Fibroblast of villous mesenchyme (primary cell): ENCODE measurements at regions not wholly inside any gene's neighbourhood (a gene's known extent, or its start where the extent isn't known, plus 50 kb on each side); places are given as distances from the start of the nearest gene placed in this dataset.
A peak's percentile ranks its signal among the peaks of the same experiment; 100 is the strongest.
"Not testable (repeated sequence)": the region's sequence is repeated elsewhere in the genome, so short reads cannot be mapped to it uniquely, and the experiment has no call there.

ENCODE experiments used
- DNase-seq: peaks from one replicate; pipeline ENCODE4 v3.0.0-alpha.2; 2010; ENCODE audit warnings: low read depth
- H3K4me3 ChIP-seq: 2 replicates; pipeline ENCODE4 v1.5.1; 2011; ENCODE audit warnings: low read depth, mild to moderate bottlenecking, low read length
- CTCF ChIP-seq: IDR thresholded peaks from 2 replicates; pipeline ENCODE4 v1.5.1; 2012; ENCODE audit warnings: low read depth, mild to moderate bottlenecking, low read length; ENCODE audit not compliant: insufficient read depth

DNA sequence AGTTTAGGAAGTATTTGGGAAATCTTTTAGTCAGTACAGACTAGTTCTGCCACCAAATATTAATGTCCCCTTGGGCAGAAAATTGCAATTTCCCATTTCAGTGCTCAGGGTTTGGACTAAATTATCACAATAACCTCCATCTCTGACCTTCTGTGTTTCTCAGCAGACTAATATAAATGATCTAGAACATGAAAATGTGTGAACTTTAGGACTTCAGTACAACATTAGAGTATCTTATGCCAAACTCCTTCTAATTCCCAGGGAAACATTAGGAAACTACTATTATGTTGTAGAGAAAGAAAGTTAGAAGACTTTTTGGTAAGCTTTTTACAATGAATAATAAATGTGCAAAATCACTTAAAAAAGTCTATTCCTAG is 1087.6 kb upstream of the CITED2 start:
- TF ChIP-seq CTCF = no peak
- H3K4me3 ChIP-seq = no peak overlapping the region
- DNase-seq = no peak

DNA sequence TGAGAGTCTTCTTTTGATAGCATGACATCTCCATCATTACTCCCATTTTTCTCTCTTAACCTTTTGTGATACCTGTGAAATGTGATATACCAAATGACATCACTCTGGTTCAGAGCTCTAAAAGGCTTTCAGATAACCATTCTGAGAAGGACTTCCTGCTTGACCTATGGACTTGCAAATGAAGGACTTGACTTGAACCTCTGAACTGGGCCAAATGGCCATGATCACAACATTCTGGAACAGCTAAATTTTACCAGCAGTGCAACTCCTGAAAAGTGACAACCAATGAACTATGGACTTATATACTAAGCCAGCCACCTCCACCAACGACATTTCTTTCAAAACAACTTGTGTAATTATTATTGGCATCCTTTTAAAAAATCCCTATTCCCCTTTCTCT is 1085.8 kb upstream of the CITED2 start:
- TF ChIP-seq CTCF = no peak
- H3K4me3 ChIP-seq = no peak overlapping the region
- no peak for DNase-seq

DNA sequence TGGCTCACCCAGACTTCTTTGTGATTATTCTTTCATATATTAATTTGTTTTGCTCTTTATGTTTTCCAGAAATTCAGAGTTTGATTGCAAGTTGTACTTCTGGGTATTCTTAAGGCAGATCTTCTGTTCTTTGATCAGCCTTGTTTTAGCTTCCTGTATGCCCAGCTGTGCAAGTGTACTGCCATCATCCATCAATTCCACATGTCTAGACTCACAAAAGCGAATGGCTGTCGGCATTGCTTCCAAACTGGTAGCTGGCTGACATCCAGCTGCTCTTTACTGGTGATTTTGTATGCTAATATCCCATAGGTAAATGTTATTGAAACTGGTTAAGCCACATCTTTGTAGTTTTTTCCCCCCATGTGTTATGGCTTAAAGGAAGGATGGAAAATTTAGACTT is 1084.8 kb upstream of the CITED2 start:
- no peak for DNase-seq
- TF ChIP-seq CTCF = no peak
- no peak overlapping the region for H3K4me3 ChIP-seq

DNA sequence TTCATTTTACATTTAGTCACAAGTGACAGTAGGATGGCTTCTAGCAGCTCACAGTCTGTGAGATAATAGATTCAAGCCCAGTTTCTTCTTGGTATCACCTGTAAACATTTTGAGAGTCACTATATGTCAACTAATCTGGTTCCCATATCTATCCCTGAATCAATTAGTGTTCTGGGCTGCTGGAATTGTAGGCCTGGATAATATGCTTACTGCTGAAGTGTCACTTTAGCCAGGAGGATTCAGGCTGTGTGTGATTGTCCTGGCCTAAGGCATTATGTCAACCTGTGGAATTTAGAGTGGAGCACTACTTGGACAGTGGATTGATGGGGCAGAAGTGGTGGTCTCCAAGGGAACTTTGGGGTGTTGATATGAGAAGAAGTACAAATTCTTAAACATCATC is 1071.8 kb upstream of the CITED2 start:
- TF ChIP-seq CTCF = no peak
- DNase-seq = no peak
- no peak overlapping the region for H3K4me3 ChIP-seq

DNA sequence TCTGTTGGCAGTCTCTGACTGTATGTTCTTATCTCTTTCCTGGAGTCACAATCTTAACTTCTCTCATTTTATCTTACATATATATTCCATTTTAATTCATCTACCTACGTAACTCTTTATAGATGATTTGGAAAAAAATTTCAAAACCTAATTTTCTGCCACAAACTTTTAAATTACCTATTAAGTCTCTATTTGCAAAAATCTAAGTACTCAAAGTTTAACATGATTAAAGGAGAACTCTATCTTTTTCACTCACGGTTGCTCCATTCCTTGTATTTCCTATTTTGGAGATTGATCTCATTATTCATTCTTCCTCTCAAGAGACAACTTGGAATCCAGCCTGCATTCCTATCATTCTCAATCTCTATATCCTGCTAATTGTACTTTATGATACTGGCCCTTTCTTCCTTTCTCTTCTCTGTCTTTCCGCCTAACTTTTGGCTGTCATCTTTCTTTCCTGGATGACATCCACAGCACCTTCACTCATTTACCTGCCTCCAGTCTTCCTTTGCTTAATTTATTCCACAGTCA is 1071.1 kb upstream of the CITED2 start:
- H3K4me3 ChIP-seq = no peak overlapping the region
- no peak for TF ChIP-seq CTCF
- DNase-seq = peak; percentile 32

DNA sequence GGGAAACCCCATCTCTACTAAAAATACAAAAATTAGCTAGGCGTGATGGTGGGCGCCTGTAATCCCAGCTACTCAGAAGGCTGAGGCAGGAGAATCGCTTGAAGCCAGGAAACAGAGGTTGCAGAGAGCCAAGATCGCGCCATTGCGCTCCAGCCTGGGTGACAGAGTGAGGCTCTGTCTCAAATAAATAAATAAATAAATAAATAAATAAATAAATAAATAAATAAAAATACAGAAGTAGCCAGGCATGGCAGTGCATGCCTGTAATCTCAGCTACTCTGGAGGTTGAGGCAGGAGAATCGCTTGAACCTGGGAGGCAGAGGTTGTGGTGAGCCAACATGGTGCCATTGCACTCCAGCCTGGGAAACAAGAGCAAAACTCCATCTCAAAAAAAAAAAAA is 1068.7 kb upstream of the CITED2 start:
- DNase-seq, H3K4me3 ChIP-seq: not testable (repeated sequence)

DNA sequence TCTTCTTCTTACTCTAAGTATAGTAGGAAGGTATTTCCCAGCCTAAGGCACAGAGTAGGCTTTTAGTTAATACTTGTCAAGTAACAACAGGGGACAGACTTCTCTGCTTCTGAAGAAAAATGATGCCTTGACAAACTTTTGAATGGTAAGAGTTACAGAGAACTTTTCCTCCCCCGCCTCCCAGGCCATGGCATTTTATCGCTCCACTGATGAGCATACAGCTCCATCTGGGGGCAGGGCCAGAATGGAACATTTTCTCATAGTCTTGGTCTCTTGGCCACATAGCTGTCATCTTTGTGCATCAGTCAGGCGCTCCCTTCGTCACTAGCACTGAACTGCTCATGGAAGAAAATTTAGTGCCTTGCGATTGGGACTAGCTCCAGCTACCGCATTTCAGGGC is 1066.8 kb upstream of the CITED2 start:
- no peak overlapping the region for H3K4me3 ChIP-seq
- TF ChIP-seq CTCF = peak; percentile 43
- peak; percentile 48 for DNase-seq
